GM18909 (cell line): ENCODE measurements at regions not wholly inside any gene's neighbourhood (a gene's known extent, or its start where the extent isn't known, plus 50 kb on each side); places are given as distances from the start of the nearest gene placed in this dataset.

Source experiments
- ATAC-seq: cut with Tn5 transposase; IDR thresholded peaks from one replicate; pipeline ENCODE4 v1.9.1; 2021; ENCODE audit warnings: mild to moderate bottlenecking; ENCODE audit not compliant: unreplicated experiment, poor library complexity

DNA sequence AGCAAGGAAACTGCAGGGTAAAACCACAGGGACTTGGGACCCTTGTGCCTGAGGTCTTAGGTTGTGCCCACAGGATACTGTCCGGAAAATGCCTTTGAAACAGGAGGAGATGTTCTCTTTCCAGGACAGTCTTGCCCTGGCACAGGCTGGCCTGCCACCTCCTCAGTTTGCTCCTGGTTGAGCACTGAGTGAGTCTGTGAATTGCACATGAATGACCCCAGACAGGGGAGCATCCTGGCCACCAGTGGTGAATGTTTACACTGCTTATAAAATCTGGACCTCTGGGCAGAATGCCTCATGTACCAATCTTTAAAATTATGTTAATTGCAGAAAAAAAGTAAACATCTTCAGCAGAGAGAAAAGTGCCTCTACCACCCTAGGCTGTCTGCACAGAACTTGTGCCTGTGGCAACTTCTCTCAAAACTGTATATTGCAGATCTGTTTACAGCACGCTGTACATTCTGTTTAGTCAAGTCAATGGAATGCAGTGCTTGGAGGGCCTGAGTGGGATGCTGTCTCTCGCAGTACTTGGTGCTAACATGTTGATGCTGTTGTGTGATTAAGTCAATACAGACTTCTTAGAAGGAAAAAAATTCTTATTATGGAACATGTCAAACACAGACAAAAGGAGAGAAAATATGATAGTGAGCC, 242.1 kb downstream of the SOD2 start:
- ATAC-seq = no peak

DNA sequence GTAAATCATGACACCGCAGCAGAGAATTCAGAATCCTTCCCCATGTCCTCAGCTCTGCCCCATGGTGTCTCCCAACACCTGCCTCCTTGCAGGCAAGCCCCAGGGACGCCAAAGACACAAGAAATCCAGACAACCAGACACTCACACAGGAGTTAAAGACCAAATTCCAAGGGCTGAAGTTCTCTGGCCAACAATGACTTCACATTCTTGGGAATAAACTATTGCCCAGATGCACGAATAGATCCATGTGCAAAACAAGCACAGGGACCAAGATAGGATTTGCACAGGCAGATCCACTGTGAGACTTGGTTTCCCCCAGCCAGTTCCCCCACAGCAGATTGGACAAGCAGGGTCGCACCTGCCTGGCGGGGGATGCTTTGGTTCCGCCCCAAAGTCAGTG, 246.7 kb downstream of the SOD2 start:
- no peak for ATAC-seq

DNA sequence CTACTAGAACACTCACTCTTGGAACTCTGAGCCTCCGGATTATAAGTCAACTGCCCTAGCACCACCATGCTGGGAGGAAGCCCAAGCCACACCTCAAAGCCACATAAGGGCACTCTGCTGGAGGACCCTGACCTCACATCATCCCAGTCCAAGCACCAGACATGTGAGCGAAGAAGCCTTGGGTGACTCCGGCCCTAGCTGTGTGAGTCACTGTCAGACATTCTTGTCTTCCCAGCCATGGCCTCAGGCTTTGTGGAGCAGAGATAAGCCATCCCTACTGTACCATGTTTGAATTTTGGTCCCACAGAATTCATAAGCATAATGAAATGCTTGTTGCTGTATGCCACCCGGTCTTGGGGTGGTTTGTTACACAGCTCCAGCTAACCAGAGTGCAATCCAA, 247.7 kb downstream of the SOD2 start:
- ATAC-seq = no peak

DNA sequence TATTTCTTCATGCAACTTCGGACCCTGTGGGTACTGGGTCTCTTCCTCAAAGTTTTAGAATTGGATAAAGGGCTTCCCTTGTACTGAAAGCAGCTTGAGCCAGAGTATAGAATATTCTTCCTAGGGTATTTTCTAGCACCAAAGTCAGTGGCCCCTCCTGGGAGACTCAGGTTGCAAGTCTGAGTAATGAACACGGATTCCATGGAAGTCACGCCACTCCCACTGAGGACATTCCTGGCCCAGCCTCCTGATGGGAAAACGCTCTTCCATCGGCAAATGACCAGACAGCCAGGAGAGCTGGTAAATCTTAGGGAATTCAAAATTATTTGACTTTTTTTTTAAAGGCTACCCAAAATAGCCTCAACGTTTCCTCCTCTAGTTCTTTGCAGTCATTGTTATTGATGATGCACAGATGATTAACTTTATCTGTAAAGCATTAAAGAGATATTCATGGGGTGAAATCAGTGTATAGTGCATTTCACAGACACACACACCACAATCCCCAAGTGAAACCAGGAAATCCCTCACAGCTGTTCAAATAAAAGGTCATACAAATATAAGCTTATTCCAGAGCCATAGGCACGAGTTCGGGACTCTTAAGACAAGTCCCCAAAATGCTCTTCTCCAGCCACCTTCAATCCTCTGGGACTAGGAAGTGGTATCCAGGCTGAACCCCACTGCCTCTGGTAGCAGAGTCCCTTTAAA, 248.8 kb downstream of the SOD2 start:
- ATAC-seq = no peak

DNA sequence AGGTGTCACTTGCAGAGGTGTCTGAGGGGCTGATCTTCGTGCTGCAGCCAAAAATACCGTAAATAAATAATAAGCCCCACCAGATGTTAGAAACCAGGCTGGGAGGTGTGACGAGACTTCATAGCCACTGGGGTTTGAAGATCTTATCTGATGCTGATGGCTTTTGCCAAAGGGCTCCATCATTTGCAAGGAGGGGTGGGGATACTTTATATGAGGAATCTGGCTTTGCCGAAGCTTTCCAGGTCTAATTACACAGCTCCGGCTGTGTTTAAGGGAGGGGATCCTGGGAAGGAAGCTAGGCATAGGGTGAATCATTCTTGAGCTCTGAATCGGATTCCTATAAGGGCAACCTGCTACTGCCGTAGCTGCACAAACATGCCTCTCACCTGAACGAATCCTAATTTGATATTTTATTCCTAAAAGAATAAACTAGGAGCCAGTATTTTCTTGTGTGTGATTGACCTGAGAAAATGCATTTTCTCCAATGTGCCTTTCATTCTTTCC, 249.6 kb downstream of the SOD2 start:
- ATAC-seq = no peak

DNA sequence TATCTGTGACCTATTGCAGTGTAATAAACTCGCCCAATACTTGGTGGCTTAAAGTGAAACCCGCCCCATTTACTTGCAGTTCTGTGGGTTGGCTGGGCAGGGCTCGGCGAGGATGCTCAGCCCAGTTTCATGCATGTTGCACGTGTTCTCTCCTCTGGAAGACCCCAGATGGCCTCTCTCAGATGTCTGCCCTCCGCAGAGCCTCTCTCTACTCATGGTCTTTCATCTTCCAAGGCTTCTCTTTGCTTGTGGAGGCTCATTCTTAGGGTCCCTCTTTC, 251.4 kb downstream of the SOD2 start:
- no peak for ATAC-seq

DNA sequence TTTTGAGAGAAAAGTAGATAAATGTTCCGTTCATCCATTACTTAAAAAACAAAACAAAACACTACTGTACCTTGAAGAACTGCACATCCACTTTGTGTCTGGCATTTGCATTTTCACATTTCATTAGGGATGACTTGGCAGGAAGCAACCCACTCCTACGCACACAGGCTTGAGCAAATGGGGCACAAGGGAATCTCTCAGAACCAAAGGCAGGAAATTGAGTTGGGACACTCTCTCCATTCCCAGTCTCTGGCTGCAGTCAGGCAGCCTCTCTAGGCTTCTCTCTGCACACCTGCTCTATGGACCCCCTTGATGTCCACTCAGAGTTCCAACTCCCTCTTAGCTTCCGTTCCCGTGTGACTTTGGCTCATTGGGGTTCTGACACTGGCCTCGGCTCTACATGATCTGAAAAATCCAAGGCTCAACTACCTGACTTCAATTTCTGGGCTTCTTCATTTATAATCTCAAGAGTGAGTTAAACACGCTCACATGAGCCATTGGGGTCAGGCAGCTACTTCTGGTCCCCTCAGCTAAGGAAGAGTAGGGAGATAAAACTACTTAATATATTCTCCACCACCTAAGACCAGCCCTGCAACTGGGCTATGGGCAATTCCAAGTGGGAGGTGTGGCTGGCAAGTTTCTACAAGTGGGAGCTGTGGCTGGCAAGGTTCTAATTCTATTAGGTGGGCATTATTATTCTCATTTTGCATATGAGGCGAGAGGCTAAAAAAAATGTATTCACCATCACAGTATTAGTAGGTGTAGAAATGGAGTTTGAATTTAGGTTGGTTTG, 251.9 kb downstream of the SOD2 start:
- no peak for ATAC-seq

DNA sequence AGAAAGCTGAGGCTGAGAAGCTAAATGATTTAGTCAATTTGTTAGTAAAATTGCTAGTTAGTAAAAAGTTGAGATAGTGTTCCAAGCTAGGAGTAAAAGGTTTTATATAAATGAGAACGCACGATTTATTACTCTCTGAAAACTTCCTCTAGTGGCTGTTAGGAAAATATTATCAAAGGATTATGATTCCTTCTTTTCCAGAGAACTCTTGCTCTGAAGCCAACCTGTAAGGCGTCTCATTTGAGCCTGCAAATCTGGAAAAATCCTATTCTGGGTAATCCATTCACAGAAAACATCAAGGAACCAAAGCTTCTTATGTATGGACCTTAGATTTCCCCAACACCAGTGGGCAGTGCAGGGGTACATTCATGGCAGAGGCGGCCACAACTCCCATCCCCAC, 252.7 kb downstream of the SOD2 start:
- no peak for ATAC-seq

DNA sequence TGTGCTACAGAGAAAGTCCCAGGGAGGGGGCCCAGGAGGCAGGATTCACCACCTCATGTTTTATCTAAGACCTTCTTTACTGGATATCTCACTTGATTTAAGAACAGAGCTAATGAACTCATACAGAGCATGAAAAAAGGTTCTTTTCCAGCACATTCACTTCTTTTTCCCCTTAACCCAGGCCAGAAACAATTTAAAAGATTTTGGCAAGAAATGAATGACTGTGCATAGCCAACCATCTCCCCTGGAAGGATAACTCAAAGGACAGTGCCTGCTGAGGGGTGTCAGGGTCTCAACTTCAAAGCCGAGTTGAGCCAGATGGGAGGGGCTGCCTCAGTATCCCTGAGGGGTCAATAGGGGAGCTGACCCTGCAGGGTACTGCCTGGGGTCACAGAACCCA, 253.4 kb downstream of the SOD2 start:
- ATAC-seq = no peak

DNA sequence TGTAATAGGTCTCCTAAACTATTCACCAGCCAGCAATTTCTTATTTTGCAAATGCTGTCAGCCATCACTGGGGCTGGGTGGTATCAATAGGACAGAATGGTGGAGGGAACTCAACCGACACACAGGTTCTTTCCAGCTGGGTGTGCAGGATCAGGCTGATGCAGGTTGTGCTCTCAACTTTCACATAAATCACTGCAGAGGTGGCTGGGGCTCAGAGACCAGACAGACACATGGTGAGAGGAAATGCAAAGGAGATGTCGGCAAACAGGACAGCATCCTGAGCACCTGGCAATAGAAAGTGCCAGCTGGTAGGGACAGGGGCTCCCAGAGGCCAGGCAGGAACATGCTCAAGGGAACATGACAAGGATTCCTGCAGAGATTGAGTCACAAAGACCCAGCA, 254.9 kb downstream of the SOD2 start:
- no peak for ATAC-seq

DNA sequence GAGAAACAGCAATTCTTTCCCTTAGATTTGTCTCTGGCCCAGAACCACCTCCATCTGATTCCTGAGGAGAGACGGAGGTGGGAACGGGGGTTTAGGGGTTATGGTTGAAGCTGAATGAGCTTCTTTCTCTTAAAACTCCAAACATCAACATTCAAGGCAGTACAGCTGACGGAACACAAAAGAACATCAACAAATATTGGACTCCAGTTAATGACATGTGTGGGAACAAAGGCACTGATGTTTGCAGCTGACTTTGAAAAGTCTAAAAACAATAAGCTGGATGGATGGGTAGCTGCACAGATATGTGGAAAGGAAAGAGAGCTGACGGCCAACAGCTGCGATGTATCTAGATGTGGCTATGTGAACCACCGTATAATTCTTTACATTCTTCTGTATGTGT, 256.5 kb downstream of the SOD2 start:
- ATAC-seq = no peak

DNA sequence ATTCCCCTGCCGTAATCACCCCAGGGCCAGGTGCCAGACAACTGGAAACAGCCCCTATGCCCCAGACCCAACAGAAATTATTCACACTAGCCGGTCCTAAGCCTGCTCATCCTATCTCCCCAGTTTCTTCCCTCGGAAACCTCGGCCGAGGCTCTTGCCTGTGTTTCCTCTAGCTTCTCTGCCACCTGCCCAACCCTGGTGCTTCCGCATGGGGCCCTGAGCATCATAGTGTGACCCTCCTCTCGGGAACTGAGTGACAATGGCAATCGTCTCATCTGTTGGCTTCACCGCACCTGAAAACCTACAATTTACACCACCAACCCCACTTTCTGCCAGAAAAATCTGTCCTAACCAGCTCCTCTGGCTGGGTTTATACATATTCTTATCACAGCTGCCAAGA, 257.3 kb downstream of the SOD2 start:
- no peak for ATAC-seq

DNA sequence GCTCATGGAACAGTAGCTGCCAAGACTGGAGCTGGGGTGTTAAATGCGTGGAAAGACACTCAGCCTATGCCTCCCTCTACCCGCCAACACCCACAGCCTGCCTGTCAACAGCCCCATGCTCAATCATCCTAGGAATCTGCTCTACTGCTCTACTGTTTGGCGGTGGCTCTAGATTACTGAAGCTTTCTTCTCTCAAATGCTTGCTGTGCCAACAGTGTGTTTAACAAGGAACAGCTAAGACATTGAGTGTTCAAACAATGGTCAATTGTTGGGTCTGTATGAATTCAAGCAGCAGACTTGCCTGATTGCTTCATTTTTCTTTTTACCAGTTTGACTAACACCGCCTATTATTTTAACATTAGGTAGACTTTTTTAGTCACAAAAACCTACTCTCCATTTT, 258.6 kb downstream of the SOD2 start:
- no peak for ATAC-seq

DNA sequence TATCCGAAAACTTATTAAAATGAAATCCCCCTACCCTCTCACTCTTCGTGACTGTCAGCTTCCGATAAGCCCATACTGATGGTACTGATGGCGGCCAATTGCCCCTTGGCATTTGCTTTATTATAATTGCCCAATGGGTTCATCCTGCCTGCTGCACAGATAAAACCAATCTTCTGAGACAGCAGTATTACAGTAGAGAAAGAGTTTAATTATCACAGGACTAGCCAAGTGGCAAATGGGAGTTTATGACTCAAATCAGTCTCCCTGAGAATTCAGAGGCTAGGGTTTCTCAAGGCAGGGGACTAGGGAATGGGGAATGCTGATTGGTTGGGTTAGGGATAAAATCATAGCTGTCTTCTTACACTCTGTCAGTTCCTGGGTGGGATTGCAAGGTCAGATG, 259.5 kb downstream of the SOD2 start:
- ATAC-seq = no peak

DNA sequence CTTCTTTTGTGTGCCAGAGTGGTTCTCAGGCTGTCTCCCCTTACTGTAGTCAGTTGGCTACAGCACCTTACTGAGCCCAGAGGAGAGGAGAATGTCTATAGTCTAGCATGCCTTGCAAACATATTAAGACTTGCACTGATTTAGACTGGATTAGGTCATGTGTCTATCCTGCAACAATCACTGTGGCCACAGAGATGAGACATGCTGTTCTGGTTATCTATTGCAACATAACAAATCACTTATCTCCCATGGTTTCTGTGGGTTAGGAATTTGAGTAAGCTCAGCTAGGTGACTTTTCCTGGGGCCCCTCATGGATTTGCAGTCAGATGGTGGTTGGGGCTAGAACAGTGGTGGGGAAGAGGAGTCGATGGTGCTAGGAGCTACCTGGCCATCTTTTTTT, 261.3 kb downstream of the SOD2 start:
- no peak for ATAC-seq

DNA sequence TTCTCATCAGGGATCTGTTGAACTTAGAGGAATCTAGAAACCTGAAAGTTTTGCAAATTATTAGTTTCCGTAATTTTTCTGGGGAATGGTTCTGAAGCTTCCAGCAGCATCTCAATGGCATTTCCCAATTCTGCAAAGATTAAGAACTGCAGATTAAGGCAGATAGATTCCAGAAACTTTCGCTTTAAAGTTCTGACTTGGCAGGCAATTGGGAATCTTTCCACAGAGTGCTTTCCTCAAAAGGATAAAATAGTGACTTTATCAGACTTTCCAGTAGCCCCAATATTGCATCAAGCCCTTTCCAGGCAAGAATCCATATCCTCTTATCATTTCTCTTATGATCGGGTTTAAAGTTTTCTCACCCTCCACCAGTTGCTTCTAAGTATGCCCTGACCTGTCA, 261.1 kb downstream of the FNDC1 start:
- no peak for ATAC-seq

DNA sequence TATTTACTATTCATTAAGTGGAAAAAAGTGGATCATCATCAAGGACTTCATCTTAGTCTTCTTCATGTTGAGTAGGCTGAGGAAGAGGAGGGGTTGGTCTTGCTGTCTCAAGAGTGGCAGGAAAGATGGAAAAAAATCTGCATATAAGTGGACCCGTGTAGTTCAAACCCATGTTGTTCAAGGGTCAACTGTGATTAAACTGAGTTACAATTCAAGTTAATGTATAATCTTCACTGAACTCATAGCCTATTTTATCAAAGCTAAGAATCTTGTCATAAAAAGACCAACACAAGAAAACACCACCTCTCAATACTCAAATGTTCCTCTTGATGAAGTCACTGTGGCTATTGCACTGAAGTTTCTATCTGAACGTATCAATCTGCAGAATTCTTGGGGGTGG, 260.2 kb downstream of the FNDC1 start:
- no peak for ATAC-seq

DNA sequence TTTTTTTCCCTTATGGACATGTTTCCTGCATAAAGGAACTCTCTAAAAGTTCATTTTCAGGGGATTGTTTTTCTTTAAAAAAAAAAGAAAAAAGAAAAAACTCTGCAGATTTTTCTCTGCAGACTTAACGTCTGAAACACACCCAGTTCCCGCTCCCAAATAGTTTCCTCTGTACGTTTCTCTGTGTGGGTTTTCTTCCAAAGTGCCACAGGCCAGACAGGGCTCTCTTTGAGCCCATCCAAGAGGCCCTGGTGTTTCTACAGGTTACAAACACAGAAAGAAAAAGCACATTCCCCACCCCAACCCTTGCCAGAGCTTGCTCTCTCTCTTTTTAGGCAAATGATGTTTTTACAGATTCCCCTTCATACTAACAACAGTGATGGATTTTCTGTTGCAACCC, 258.6 kb downstream of the FNDC1 start:
- no peak for ATAC-seq

DNA sequence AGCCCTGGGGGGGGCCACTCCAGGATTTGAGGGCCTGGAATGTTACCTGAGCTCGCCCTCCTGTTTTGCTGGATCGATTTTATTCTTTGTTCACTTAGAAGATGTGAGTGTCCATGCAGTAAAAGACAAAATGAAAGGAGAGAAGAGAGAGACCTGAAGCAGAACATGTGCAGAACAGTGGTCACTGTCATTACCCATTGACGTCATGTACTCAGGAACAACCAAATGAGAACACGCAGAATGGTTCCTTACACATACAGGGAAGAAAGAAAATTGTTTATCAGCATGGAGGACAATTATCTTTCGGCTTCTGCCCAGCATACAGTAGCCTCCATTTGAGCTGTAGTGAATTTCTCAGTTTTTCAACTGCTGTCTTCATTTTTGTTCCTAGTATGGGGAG, 258.1 kb downstream of the FNDC1 start:
- ATAC-seq = no peak

DNA sequence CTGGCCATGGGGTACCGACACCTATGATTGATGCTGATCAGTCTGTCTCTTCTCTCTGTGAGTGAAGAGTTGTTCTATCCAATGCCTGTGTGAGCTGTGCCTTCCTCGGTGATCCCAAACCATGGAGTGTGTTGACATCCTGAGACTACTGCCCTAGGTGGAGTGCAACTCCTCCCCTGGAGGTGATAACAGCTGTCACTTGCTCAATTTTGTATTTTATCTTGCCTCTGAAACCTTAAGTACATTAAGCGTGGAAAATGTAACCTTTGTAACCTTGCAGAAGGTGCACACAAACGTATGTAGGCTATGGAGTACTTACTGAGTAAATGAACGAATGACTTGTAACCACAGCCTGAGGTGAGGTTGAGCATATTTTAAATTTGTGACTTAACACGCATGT, 256.2 kb downstream of the FNDC1 start:
- no peak for ATAC-seq

DNA sequence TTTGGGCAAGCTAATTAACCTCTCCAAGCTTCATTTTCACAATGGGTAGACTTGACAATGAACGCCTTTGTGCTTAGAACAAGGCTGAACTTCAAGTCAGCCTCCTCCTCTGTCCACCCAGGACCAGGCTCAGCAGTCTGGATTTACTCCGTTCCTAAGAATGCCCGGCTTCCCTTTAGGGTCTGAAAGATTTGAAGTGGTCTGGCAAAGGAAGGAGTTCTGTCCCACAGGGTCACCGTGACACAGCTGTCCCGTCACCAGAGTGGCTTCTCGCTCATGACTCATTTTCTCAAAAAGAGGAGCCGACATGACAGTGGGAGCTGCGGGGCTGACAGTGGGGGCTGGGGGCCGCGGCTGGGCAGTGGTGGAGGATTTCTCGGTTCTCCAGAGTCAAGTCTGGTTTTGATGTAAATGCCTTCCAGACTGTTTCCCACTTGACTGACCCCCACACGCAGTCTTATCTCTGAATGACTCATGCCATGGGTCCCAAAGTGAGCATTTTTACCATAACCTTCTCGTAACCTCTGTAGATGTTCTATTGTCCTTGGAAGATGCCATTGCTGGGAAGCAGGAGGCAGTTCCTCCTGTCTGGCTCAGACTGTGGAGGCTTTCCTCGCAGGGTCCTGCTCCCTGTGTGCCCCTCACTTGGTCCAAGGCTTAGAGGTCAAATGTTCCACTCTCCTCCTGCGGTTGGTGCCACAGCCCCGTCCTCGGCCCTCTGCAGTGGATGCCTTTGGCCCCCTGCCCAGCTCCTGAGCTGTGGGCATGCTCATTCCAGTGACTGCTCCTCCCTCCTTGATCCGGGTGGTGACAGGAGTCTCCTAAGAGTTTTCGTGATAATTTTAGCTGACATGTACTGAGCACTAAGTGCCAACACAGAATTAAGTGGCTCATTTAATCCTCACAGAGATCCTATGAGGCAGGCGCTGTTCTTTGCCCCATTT, 253.1 kb downstream of the FNDC1 start:
- no peak for ATAC-seq
